HCT116 (cell line): ENCODE measurements at regions not wholly inside any gene's neighbourhood (a gene's known extent, or its start where the extent isn't known, plus 50 kb on each side); places are given as distances from the start of the nearest gene placed in this dataset.

Source experiments
- ATAC-seq: fragments of 200-7000 bp; cut with Tn5 transposase; 2 replicates; pipeline ENCODE4 v1.9.1; 2020; ENCODE audit warnings: mild to moderate bottlenecking, moderate library complexity
- BruUV-seq: library from RNA; stranded (reverse); fragments of 400-500 nt; replicated peaks from 2 replicates; lab custom pipeline; 2021; lab: Mats Ljungman, UMichigan
- CTCF ChIA-PET: fragments of 300-600 bp; sonication (Branson Sonifier 250); formaldehyde crosslinking; loops from one replicate; lab custom pipeline; 2021; ENCODE audit warnings: antibody characterized with exemption; lab: Charles Lee
- POLR2A ChIA-PET: fragments of 300-600, 350-600 bp; sonication (Branson Sonifier 250); formaldehyde crosslinking; loops from one replicate; lab custom pipeline; 2021; ENCODE audit warnings: antibody characterized with exemption; lab: Charles Lee
- RAD21 ChIA-PET, 2 experiments: fragments of 300-600 bp; sonication (Branson Sonifier 250); formaldehyde crosslinking; loops; one replicate each; lab custom pipeline; 2023; ENCODE audit warnings: low total read pairs in 2 of 2; ENCODE audit not compliant: uncharacterized antibody in 2 of 2, unreplicated experiment in 2 of 2, low non-redundant PET in 1 of 2; lab: Charles Lee
- DNase-seq: peaks from one replicate; pipeline ENCODE4 v3.0.0-alpha.2; 2010; ENCODE audit warnings: low read depth, low spot score
- H2AFZ ChIP-seq: fragments of 200-600 bp; shearing (Covaris generic), sonication (generic); 2 replicates; pipeline ENCODE4 v1.6.1; 2017; ENCODE audit warnings: low read depth, mixed run types, mixed read lengths, antibody characterized with exemption, low read length; ENCODE audit not compliant: poor library complexity, severe bottlenecking
- H3K27ac ChIP-seq: 2 replicates; pipeline ENCODE4 v1.5.1; 2012; ENCODE audit warnings: low read depth, low read length
- H3K27me3 ChIP-seq: fragments of 200-600 bp; sonication (generic); 2 replicates; pipeline ENCODE4 v1.6.1; 2016; ENCODE audit warnings: mixed run types, low read length, mixed read lengths; ENCODE audit not compliant: insufficient read depth
- H3K36me3 ChIP-seq, 2 experiments: fragments of 200-500 bp in 1 of 2; fragments of 200-600 bp in 1 of 2; sonication (Bioruptor generic) in 1 of 2; sonication (generic) in 1 of 2; 2 replicates each; pipeline versions ENCODE4 v1.5.1 to v1.6.1; 2014 to 2016; ENCODE audit warnings: low read length in 2 of 2, inconsistent platforms in 1 of 2, mixed read lengths in 1 of 2, mixed run types in 1 of 2; ENCODE audit not compliant: insufficient read depth in 2 of 2, control insufficient read depth in 1 of 2
- H3K4me1 ChIP-seq, 2 experiments: fragments of 200-600 bp in 1 of 2; sonication (generic) in 1 of 2; 2 replicates each; pipeline versions ENCODE4 v1.5.1 to v1.6.1; 2012 to 2017; ENCODE audit warnings: low read length in 2 of 2, inconsistent platforms in 1 of 2, mild to moderate bottlenecking in 1 of 2, mixed read lengths in 1 of 2, mixed run types in 1 of 2, moderate library complexity in 1 of 2; ENCODE audit not compliant: insufficient read depth in 2 of 2, control insufficient read depth in 1 of 2
- H3K4me2 ChIP-seq: fragments of 200-600 bp; sonication (generic); 2 replicates; pipeline ENCODE4 v1.6.1; 2017; ENCODE audit warnings: mixed run types, low read length, mixed read lengths
- H3K4me3 ChIP-seq, 2 experiments: fragments of 200-600 bp in 1 of 2; sonication (generic) in 1 of 2; replicated peaks in 1 of 2; 2 replicates each; pipeline ENCODE4 v1.5.1; 2011 to 2016; ENCODE audit warnings: low read length in 2 of 2, control low read depth in 1 of 2, low read depth in 1 of 2, mild to moderate bottlenecking in 1 of 2, mixed read lengths in 1 of 2, mixed run types in 1 of 2
- H3K79me2 ChIP-seq: fragments of 200-600 bp; sonication (generic); 2 replicates; pipeline ENCODE4 v1.6.1; 2017; ENCODE audit warnings: mild to moderate bottlenecking, mixed run types, low read length, moderate library complexity, mixed read lengths; ENCODE audit not compliant: insufficient read depth
- H3K9ac ChIP-seq: fragments of 200-600 bp; sonication (generic); 2 replicates; pipeline ENCODE4 v1.6.1; 2016; ENCODE audit warnings: low read length, mixed read lengths
- H3K9me2 ChIP-seq: fragments of 200-600 bp; sonication (generic), shearing (Covaris generic); 2 replicates; pipeline ENCODE4 v1.6.1; 2017; ENCODE audit warnings: mixed run types, mild to moderate bottlenecking, moderate library complexity; ENCODE audit not compliant: insufficient read depth
- H3K9me3 ChIP-seq, 2 experiments: fragments of 200-500 bp in 1 of 2; fragments of 200-600 bp in 1 of 2; sonication (Bioruptor generic) in 1 of 2; sonication (generic) in 1 of 2; 2 replicates each; pipeline ENCODE4 v1.6.1; 2014 to 2017; ENCODE audit warnings: low read length in 2 of 2, mixed read lengths in 2 of 2, inconsistent platforms in 1 of 2, low read depth in 1 of 2, mild to moderate bottlenecking in 1 of 2, mixed run types in 1 of 2, moderate library complexity in 1 of 2; ENCODE audit not compliant: control insufficient read depth in 1 of 2, insufficient read depth in 1 of 2
- H4K20me1 ChIP-seq: fragments of 200-600 bp; sonication (generic), shearing (Covaris generic); 2 replicates; pipeline ENCODE4 v1.6.1; 2017; ENCODE audit warnings: mixed run types, mild to moderate bottlenecking, moderate library complexity; ENCODE audit not compliant: insufficient read depth
- CBX3 ChIP-seq: IDR thresholded peaks from 2 replicates; pipeline ENCODE4 v1.6.1; 2012; ENCODE audit warnings: low read depth
- CEBPB ChIP-seq: IDR thresholded peaks from 2 replicates; pipeline ENCODE4 v1.6.1; 2012; ENCODE audit warnings: low read depth
- ELF1 ChIP-seq: IDR thresholded peaks from 2 replicates; pipeline ENCODE4 v1.6.1; 2012; ENCODE audit warnings: low read depth, borderline replicate concordance
- EZH2 ChIP-seq: fragments of 200-600 bp; sonication (generic); IDR thresholded peaks from 2 replicates; pipeline ENCODE4 v1.6.1; 2017; ENCODE audit warnings: antibody characterized with exemption, mixed run types
- EZH2phosphoT487 ChIP-seq: fragments of 200-600 bp; IDR thresholded peaks from 2 replicates; pipeline ENCODE4 v1.6.1; 2018; ENCODE audit warnings: antibody characterized with exemption, borderline replicate concordance
- JUND ChIP-seq: IDR thresholded peaks from 2 replicates; pipeline ENCODE4 v1.6.1; 2012
- POLR2A ChIP-seq: IDR thresholded peaks from 2 replicates; pipeline ENCODE4 v1.7.0; 2011; ENCODE audit warnings: borderline replicate concordance; ENCODE audit not compliant: insufficient read depth, insufficient read length; ENCODE audit errors: extremely low read depth
- RAD21 ChIP-seq: IDR thresholded peaks from 2 replicates; pipeline ENCODE4 v1.6.1; 2012; ENCODE audit warnings: low read depth, mild to moderate bottlenecking
- SIN3A ChIP-seq: IDR thresholded peaks from 2 replicates; pipeline ENCODE4 v1.6.1; 2012; ENCODE audit warnings: low read depth
- SP1 ChIP-seq: IDR thresholded peaks from 2 replicates; pipeline ENCODE4 v1.6.1; 2012; ENCODE audit warnings: low read depth
- YY1 ChIP-seq: IDR thresholded peaks from 2 replicates; pipeline ENCODE4 v1.6.1; 2011; ENCODE audit warnings: low read length, low read depth, moderate library complexity, mild to moderate bottlenecking; ENCODE audit not compliant: insufficient replicate concordance; ENCODE audit errors: extremely low read depth
- intact Hi-C: fragments of 100-400 bp; cut with micrococcal nuclease; formaldehyde crosslinking; loops from 2 replicates; pipeline ENCODE4 v1.10.0; 2022
- TF ChIP-seq, protein P1 (sequence below): IDR thresholded peaks from 2 replicates; pipeline ENCODE4 v1.6.1; 2011; ENCODE audit warnings: mild to moderate bottlenecking, low read length, moderate library complexity; ENCODE audit not compliant: insufficient replicate concordance; ENCODE audit errors: extremely low read depth
- TF ChIP-seq, protein P2 (sequence below): IDR thresholded peaks from 2 replicates; pipeline ENCODE4 v1.6.1; 2012; ENCODE audit warnings: low read depth

DNA sequence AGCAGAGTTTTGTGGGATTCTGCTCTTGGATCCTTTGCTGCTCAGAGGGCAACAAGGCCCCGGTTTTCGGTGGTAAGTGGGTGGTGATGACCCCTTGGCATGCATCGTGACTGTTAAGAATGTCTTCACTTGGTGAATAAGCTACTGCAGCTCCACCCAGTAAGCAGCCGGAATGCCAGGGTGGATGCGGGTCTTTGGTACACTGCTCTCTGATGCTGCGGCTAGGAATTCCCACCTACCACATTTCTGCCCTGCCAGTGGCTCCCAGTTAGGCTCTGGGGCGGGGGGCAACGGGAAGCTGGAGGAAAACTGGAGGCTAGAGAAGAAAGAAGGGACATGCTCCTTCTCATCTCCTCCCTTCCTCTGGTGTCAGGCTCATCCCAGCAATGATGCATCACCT is 180.4 kb upstream of the GALNT2 start:
- TF ChIP-seq CBX3: no peak
- no peak for TF ChIP-seq EZH2
- TF ChIP-seq POLR2A: no peak
- TF ChIP-seq SIN3A: no peak
- no peak for TF ChIP-seq ELF1
- no peak for TF ChIP-seq RAD21
- no peak for TF ChIP-seq YY1
- no peak for TF ChIP-seq JUND
- no peak for TF ChIP-seq CEBPB
- Histone ChIP-seq H3K4me1 (no peaks in the 10 kb centered on the region), H3K36me3 (no peaks in the 10 kb centered on the region), H3K27me3 (peaks cover 43% of the 10 kb centered on the region; the same call in 1 of the 2 replicates), H3K79me2 (no peaks in the 10 kb centered on the region), H3K9ac (no peak overlapping the region), H3K9me2 (no peaks in the 10 kb centered on the region), H3K9me3 (no peaks in the 10 kb centered on the region), H2AFZ (no peak overlapping the region), H3K4me3 (no peak overlapping the region), H3K27ac (no peak overlapping the region), H4K20me1 (no peaks in the 10 kb centered on the region), H3K4me2 (no peak overlapping the region)
- ChIA-PET RAD21 (no interaction called here), POLR2A (no interaction called here), CTCF (no interaction called here)
- intact Hi-C loops: no loop called here
- DNase-seq: no peak
- no peak for ATAC-seq
- BruUV-seq: no TSS peak

GRCh38 chr1:229887043-229887822 is 179.8 kb upstream of the GALNT2 start:
- Histone ChIP-seq H3K9ac (no peak overlapping the region), H3K27ac (no peak overlapping the region), H3K36me3 (no peaks in the 10 kb centered on the region), H3K4me3 (no peak overlapping the region), H3K4me1 (no peaks in the 10 kb centered on the region), H3K4me2 (no peak overlapping the region), H2AFZ (no peak overlapping the region), H4K20me1 (no peaks in the 10 kb centered on the region; the same call in 1 of the 2 replicates), H3K9me2 (no peaks in the 10 kb centered on the region), H3K79me2 (no peaks in the 10 kb centered on the region), H3K9me3 (no peaks in the 10 kb centered on the region), H3K27me3 (peaks cover 43% of the 10 kb centered on the region; the same call in 1 of the 2 replicates)
- no TSS peak for BruUV-seq
- intact Hi-C loops: no loop called here
- ChIA-PET CTCF (no interaction called here), POLR2A (no interaction called here), RAD21 (no interaction called here)
- no peak for ATAC-seq
- no peak for DNase-seq
- TF ChIP-seq SP1 (no peak), RAD21 (no peak), EZH2 (no peak), SIN3A (no peak), EZH2phosphoT487 (no peak)
- TF ChIP-seq, protein P1, sequence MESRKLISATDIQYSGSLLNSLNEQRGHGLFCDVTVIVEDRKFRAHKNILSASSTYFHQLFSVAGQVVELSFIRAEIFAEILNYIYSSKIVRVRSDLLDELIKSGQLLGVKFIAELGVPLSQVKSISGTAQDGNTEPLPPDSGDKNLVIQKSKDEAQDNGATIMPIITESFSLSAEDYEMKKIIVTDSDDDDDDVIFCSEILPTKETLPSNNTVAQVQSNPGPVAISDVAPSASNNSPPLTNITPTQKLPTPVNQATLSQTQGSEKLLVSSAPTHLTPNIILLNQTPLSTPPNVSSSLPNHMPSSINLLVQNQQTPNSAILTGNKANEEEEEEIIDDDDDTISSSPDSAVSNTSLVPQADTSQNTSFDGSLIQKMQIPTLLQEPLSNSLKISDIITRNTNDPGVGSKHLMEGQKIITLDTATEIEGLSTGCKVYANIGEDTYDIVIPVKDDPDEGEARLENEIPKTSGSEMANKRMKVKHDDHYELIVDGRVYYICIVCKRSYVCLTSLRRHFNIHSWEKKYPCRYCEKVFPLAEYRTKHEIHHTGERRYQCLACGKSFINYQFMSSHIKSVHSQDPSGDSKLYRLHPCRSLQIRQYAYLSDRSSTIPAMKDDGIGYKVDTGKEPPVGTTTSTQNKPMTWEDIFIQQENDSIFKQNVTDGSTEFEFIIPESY: no peak
- TF ChIP-seq, protein P2, sequence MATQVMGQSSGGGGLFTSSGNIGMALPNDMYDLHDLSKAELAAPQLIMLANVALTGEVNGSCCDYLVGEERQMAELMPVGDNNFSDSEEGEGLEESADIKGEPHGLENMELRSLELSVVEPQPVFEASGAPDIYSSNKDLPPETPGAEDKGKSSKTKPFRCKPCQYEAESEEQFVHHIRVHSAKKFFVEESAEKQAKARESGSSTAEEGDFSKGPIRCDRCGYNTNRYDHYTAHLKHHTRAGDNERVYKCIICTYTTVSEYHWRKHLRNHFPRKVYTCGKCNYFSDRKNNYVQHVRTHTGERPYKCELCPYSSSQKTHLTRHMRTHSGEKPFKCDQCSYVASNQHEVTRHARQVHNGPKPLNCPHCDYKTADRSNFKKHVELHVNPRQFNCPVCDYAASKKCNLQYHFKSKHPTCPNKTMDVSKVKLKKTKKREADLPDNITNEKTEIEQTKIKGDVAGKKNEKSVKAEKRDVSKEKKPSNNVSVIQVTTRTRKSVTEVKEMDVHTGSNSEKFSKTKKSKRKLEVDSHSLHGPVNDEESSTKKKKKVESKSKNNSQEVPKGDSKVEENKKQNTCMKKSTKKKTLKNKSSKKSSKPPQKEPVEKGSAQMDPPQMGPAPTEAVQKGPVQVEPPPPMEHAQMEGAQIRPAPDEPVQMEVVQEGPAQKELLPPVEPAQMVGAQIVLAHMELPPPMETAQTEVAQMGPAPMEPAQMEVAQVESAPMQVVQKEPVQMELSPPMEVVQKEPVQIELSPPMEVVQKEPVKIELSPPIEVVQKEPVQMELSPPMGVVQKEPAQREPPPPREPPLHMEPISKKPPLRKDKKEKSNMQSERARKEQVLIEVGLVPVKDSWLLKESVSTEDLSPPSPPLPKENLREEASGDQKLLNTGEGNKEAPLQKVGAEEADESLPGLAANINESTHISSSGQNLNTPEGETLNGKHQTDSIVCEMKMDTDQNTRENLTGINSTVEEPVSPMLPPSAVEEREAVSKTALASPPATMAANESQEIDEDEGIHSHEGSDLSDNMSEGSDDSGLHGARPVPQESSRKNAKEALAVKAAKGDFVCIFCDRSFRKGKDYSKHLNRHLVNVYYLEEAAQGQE: no peak
